ENCODE measurements at regions not wholly inside any gene's neighbourhood (a gene's known extent, or its start where the extent isn't known, plus 50 kb on each side); places are given as distances from the start of the nearest gene placed in this dataset.

- ChIA-PET CTCF (no interaction called here), POLR2A (no interaction called here)
- peaks cover 5% of the 10 kb centered on the region for H3K27me3 Mint-ChIP-seq
- intact Hi-C loops (cut with micrococcal nuclease) = no loop called here
- H3K9me3 Mint-ChIP-seq = no peaks in the 10 kb centered on the region
- H3K36me3 Mint-ChIP-seq (ENCODE audit: low read depth) = no peaks in the 10 kb centered on the region
- ATAC-seq = no peak
- no peak overlapping the region for H3K4me3 Mint-ChIP-seq
- no peak for TF ChIP-seq CTCF (IDR thresholded peaks at IDR 0.05)
- no peak for DNase-seq
- peaks cover 3% of the 10 kb centered on the region for H3K4me1 Mint-ChIP-seq (ENCODE audit: low read depth)
- no peak overlapping the region for H3K27ac Mint-ChIP-seq
Measured at GRCh38 chr13:105364191-105364590, 1171.3 kb downstream of the EFNB2 start.

GRCh38 chr13:105363261-105364190 lies 1171.9 kb downstream of the EFNB2 start:
- H3K4me1 Mint-ChIP-seq (ENCODE audit: low read depth) = peaks cover 3% of the 10 kb centered on the region
- no peaks in the 10 kb centered on the region for H3K9me3 Mint-ChIP-seq
- no peak for ATAC-seq
- H3K27ac Mint-ChIP-seq = no peak overlapping the region
- H3K27me3 Mint-ChIP-seq = no peaks in the 10 kb centered on the region
- intact Hi-C loops (cut with micrococcal nuclease) = no loop called here
- no peak for DNase-seq
- ChIA-PET CTCF (no interaction called here), POLR2A (no interaction called here)
- H3K36me3 Mint-ChIP-seq (ENCODE audit: low read depth) = no peaks in the 10 kb centered on the region
- no peak for TF ChIP-seq CTCF (IDR thresholded peaks at IDR 0.05)
- H3K4me3 Mint-ChIP-seq = no peak overlapping the region

- Mint-ChIP-seq H3K36me3 (ENCODE audit: low read depth) (no peaks in the 10 kb centered on the region), H3K4me1 (ENCODE audit: low read depth) (no peaks in the 10 kb centered on the region), H3K27me3 (no peaks in the 10 kb centered on the region), H3K27ac (no peak overlapping the region), H3K9me3 (no peaks in the 10 kb centered on the region), H3K4me3 (no peak overlapping the region)
- no peak for TF ChIP-seq CTCF (IDR thresholded peaks at IDR 0.05)
- ChIA-PET CTCF (interaction anchor here (0.9 kb wide), 1 partner anchor 25 kb away, joined by 3 read pairs; no protein-coding TSS in a partner anchor), POLR2A (no interaction called here)
- DNase-seq (no peak), ATAC-seq (no peak)
- intact Hi-C loops (cut with micrococcal nuclease) = no loop called here
Measured at GRCh38 chr13:105353654-105354053, 1181.8 kb downstream of the EFNB2 start.

- no peaks in the 10 kb centered on the region for H3K9me3 Mint-ChIP-seq
- H3K36me3 Mint-ChIP-seq (ENCODE audit: low read depth) = no peaks in the 10 kb centered on the region
- H3K4me1 Mint-ChIP-seq (ENCODE audit: low read depth) = no peaks in the 10 kb centered on the region
- TF ChIP-seq CTCF (IDR thresholded peaks at IDR 0.05) = no peak
- H3K4me3 Mint-ChIP-seq = no peak overlapping the region
- no peaks in the 10 kb centered on the region for H3K27me3 Mint-ChIP-seq
- intact Hi-C loops (cut with micrococcal nuclease) = no loop called here
- no peak overlapping the region for H3K27ac Mint-ChIP-seq
- ATAC-seq (no peak), DNase-seq (no peak)
- POLR2A ChIA-PET = no interaction called here
- CTCF ChIA-PET = no interaction called here
Measured at GRCh38 chr13:105349082-105349723, 1186.3 kb downstream of the EFNB2 start.

- ChIA-PET CTCF (no interaction called here), POLR2A (no interaction called here)
- Mint-ChIP-seq H3K9me3 (no peaks in the 10 kb centered on the region), H3K27ac (no peak overlapping the region), H3K4me1 (ENCODE audit: low read depth) (peaks cover 3% of the 10 kb centered on the region), H3K4me3 (no peak overlapping the region), H3K27me3 (no peaks in the 10 kb centered on the region), H3K36me3 (ENCODE audit: low read depth) (no peaks in the 10 kb centered on the region)
- DNase-seq (no peak), ATAC-seq (no peak)
- intact Hi-C loops (cut with micrococcal nuclease) = no loop called here
- no peak for TF ChIP-seq CTCF (IDR thresholded peaks at IDR 0.05)
Measured at GRCh38 chr13:105346141-105346775, 1189.2 kb downstream of the EFNB2 start.

Data from activated CD8-positive, alpha-beta T cell treated with anti-CD3 and anti-CD28 coated beads for 36 hours (primary cell).